CD14-positive monocyte (primary cell): ENCODE measurements at regions not wholly inside any gene's neighbourhood (a gene's known extent, or its start where the extent isn't known, plus 50 kb on each side); places are given as distances from the start of the nearest gene placed in this dataset.

ENCODE experiments used
- DNase-seq, 3 donors: peaks; one replicate each; pipeline ENCODE4 v3.0.0-alpha.2; 2011 to 2022
- H2AFZ ChIP-seq: 2 replicates; pipeline ENCODE4 v1.6.0; 2012; ENCODE audit warnings: mild to moderate bottlenecking, low read depth, low read length, inconsistent platforms; ENCODE audit not compliant: insufficient read depth, poor library complexity, severe bottlenecking
- H3K27ac ChIP-seq, 2 donors: 1 replicate in 1 of 2; 2 replicates in 1 of 2; pipeline ENCODE4 v1.5.1; 2012 to 2013; ENCODE audit warnings: low read length in 2 of 2, control low read depth in 1 of 2, inconsistent platforms in 1 of 2, low read depth in 1 of 2, mild to moderate bottlenecking in 1 of 2
- H3K27me3 ChIP-seq, 2 donors: one replicate each; pipeline versions ENCODE4 v1.6.0 to v1.6.1; 2011 to 2013; ENCODE audit warnings: low read length in 2 of 2; ENCODE audit not compliant: control insufficient read depth in 2 of 2, insufficient read depth in 2 of 2
- H3K36me3 ChIP-seq, 2 donors: replicated peaks in 1 of 2; 1 replicate in 1 of 2; 2 replicates in 1 of 2; pipeline versions ENCODE4 v1.5.1 to v1.6.1; 2012 to 2013; ENCODE audit warnings: low read length in 2 of 2, control low read depth in 1 of 2, inconsistent platforms in 1 of 2, mild to moderate bottlenecking in 1 of 2; ENCODE audit not compliant: insufficient read depth in 2 of 2, control insufficient read depth in 1 of 2
- H3K4me1 ChIP-seq, 2 donors: 1 replicate in 1 of 2; 2 replicates in 1 of 2; pipeline versions ENCODE4 v1.5.1 to v1.6.1; 2012 to 2013; ENCODE audit warnings: low read length in 2 of 2, control low read depth in 1 of 2, inconsistent platforms in 1 of 2, mild to moderate bottlenecking in 1 of 2, moderate library complexity in 1 of 2; ENCODE audit not compliant: insufficient read depth in 2 of 2, control insufficient read depth in 1 of 2
- H3K4me2 ChIP-seq: replicated peaks from 2 replicates; pipeline ENCODE3; 2012; ENCODE audit warnings: low read length, moderate library complexity, mild to moderate bottlenecking; ENCODE audit not compliant: poor library complexity, severe bottlenecking; ENCODE audit errors: extremely low read depth
- H3K4me3 ChIP-seq, 3 experiments: fragments of 200-600 bp in 1 of 3; sonication (generic) in 1 of 3; replicated peaks in 1 of 3; 1 replicate in 2 of 3; 2 replicates in 1 of 3; pipeline ENCODE4 v1.5.1; 2011 to 2013; ENCODE audit warnings: low read length in 3 of 3, mild to moderate bottlenecking in 3 of 3, control low read depth in 2 of 3, low read depth in 2 of 3, inconsistent platforms in 1 of 3, moderate library complexity in 1 of 3
- H3K79me2 ChIP-seq: 2 replicates; pipeline ENCODE4 v1.6.0; 2012; ENCODE audit warnings: mild to moderate bottlenecking, control low read depth, inconsistent platforms, low read length, moderate library complexity; ENCODE audit not compliant: insufficient read depth
- H3K9ac ChIP-seq: 2 replicates; pipeline ENCODE4 v1.6.0; 2017; ENCODE audit warnings: low read length, mild to moderate bottlenecking; ENCODE audit not compliant: insufficient read depth, poor library complexity, severe bottlenecking
- H3K9me3 ChIP-seq, 2 donors: replicated peaks in 1 of 2; 1 replicate in 1 of 2; 2 replicates in 1 of 2; pipeline versions ENCODE4 v1.5.1 to v1.6.1; 2012 to 2013; ENCODE audit warnings: low read length in 2 of 2, control low read depth in 1 of 2; ENCODE audit not compliant: control insufficient read depth in 1 of 2, insufficient read depth in 1 of 2
- H4K20me1 ChIP-seq: 2 replicates; pipeline ENCODE4 v1.6.0; 2012; ENCODE audit warnings: mild to moderate bottlenecking, low read length, control low read depth, moderate library complexity; ENCODE audit not compliant: insufficient read depth
- H3K27ac Mint-ChIP-seq, 7 donors: one replicate each; pipeline ENCODE4 v1.8.0; 2020; ENCODE audit warnings: mild to moderate bottlenecking in 7 of 7, mixed read lengths in 7 of 7, moderate library complexity in 6 of 7, inconsistent platforms in 2 of 7
- H3K27me3 Mint-ChIP-seq, 3 donors: one replicate each; pipeline ENCODE4 v1.8.0; 2021 to 2022; ENCODE audit warnings: low read depth in 3 of 3, mild to moderate bottlenecking in 3 of 3, mixed read lengths in 3 of 3, moderate library complexity in 3 of 3, inconsistent platforms in 1 of 3
- H3K36me3 Mint-ChIP-seq, 2 donors: one replicate each; pipeline ENCODE4 v1.8.0; 2020; ENCODE audit warnings: mixed read lengths in 2 of 2, inconsistent platforms in 1 of 2, mild to moderate bottlenecking in 1 of 2
- H3K4me1 Mint-ChIP-seq: one replicate; pipeline ENCODE4 v1.8.0; 2020; ENCODE audit warnings: mild to moderate bottlenecking, mixed read lengths
- H3K4me3 Mint-ChIP-seq, 2 donors: one replicate each; pipeline ENCODE4 v1.8.0; 2020; ENCODE audit warnings: mild to moderate bottlenecking in 2 of 2, mixed read lengths in 2 of 2, moderate library complexity in 1 of 2
- H3K9me3 Mint-ChIP-seq, 7 donors: one replicate each; pipeline ENCODE4 v1.8.0; 2020 to 2022; ENCODE audit warnings: mixed read lengths in 7 of 7, mild to moderate bottlenecking in 6 of 7, moderate library complexity in 6 of 7, inconsistent platforms in 2 of 7
- WGBS: methylation state at CpG from one replicate; pipeline ENCODE4 v1.1.5; 2013; ENCODE audit warnings: missing lambda C conversion rate; ENCODE audit not compliant: insufficient coverage; 5-methylcytosine and 5-hydroxymethylcytosine counted together
- intact Hi-C, 2 donors: fragments of 100-400 bp; cut with micrococcal nuclease; formaldehyde crosslinking; loops; one replicate each; pipeline versions ENCODE4 v1.15.0 to v1.15.1; 2023
- TF ChIP-seq, protein P1 (sequence below): fragments of 200-600 bp; IDR thresholded peaks from one replicate; pipeline ENCODE4 v1.8.0; 2022; ENCODE audit warnings: antibody characterized with exemption, mild to moderate bottlenecking

DNA sequence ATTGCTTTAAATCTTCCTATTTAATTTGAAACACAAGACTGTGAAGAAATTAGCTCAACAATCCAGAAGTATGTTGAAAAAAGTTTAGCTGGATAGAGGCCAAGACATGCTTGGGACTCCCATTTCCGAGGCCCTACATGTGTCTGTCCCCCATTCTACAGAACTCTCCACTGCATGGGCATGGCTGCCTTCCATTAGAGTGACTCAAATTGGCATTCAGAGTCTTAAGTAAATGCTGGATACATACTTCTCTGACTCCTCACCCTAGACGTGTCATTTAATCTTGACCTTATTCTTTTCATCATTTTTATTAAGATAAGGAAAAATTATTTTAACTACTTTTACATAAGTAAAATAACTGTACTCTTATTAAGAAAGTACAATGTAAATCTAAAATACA, 530.4 kb upstream of the CDH9 start:
- no peaks in the 10 kb centered on the region for H4K20me1 ChIP-seq
- no peaks in the 10 kb centered on the region for H3K27me3 ChIP-seq
- H3K4me2 ChIP-seq: no peak overlapping the region
- Mint-ChIP-seq H3K36me3 (no peaks in the 10 kb centered on the region), H3K9me3 (peaks cover 0 to 4% (median 2%) of the 10 kb centered on the region in 7 donors), H3K4me3 (no peak overlapping the region), H3K27ac (no peak overlapping the region), H3K4me1 (no peaks in the 10 kb centered on the region), H3K27me3 (no peaks in the 10 kb centered on the region)
- no peaks in the 10 kb centered on the region for H3K9me3 ChIP-seq
- TF ChIP-seq, protein P1, sequence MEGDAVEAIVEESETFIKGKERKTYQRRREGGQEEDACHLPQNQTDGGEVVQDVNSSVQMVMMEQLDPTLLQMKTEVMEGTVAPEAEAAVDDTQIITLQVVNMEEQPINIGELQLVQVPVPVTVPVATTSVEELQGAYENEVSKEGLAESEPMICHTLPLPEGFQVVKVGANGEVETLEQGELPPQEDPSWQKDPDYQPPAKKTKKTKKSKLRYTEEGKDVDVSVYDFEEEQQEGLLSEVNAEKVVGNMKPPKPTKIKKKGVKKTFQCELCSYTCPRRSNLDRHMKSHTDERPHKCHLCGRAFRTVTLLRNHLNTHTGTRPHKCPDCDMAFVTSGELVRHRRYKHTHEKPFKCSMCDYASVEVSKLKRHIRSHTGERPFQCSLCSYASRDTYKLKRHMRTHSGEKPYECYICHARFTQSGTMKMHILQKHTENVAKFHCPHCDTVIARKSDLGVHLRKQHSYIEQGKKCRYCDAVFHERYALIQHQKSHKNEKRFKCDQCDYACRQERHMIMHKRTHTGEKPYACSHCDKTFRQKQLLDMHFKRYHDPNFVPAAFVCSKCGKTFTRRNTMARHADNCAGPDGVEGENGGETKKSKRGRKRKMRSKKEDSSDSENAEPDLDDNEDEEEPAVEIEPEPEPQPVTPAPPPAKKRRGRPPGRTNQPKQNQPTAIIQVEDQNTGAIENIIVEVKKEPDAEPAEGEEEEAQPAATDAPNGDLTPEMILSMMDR: no peak
- H3K4me1 ChIP-seq: no peaks in the 10 kb centered on the region
- no peak overlapping the region for H3K4me3 ChIP-seq
- H3K9ac ChIP-seq: no peak overlapping the region
- H3K36me3 ChIP-seq: no peaks in the 10 kb centered on the region
- no peak overlapping the region for H3K27ac ChIP-seq
- intact Hi-C loops: no loop called here
- WGBS: 80% methylated on average over 1 of the region's 2 CpGs
- H2AFZ ChIP-seq: no peak overlapping the region
- no peaks in the 10 kb centered on the region for H3K79me2 ChIP-seq
- DNase-seq: no peak

GRCh38 chr5:27561408-27561807, 523.0 kb upstream of the CDH9 start:
- no peaks in the 10 kb centered on the region for H3K36me3 ChIP-seq
- no peaks in the 10 kb centered on the region for H3K9me3 ChIP-seq
- H3K4me1 ChIP-seq: no peaks in the 10 kb centered on the region
- no peaks in the 10 kb centered on the region for H3K27me3 ChIP-seq
- H3K79me2 ChIP-seq: no peaks in the 10 kb centered on the region
- H3K4me3 ChIP-seq: no peak overlapping the region
- H3K27ac Mint-ChIP-seq: no peak overlapping the region
- H3K36me3 Mint-ChIP-seq: no peaks in the 10 kb centered on the region
- peaks cover 0 to 6% (median 4%) of the 10 kb centered on the region in 7 donors for H3K9me3 Mint-ChIP-seq
- intact Hi-C loops: no loop called here
- no peak overlapping the region for H3K4me3 Mint-ChIP-seq
- TF ChIP-seq, protein P1: no peak
- H4K20me1 ChIP-seq: no peaks in the 10 kb centered on the region
- DNase-seq: no peak
- no peak overlapping the region for H3K27ac ChIP-seq
- no peaks in the 10 kb centered on the region for H3K27me3 Mint-ChIP-seq
- no peaks in the 10 kb centered on the region for H3K4me1 Mint-ChIP-seq
- H3K4me2 ChIP-seq: no peak overlapping the region
- WGBS: no CpG with 5 or more reads among the region's 16 CpGs
- H2AFZ ChIP-seq: no peak overlapping the region
- no peak overlapping the region for H3K9ac ChIP-seq
